ENCODE measurements at regions not wholly inside any gene's neighbourhood (a gene's known extent, or its start where the extent isn't known, plus 50 kb on each side); places are given as distances from the start of the nearest gene placed in this dataset.

DNA sequence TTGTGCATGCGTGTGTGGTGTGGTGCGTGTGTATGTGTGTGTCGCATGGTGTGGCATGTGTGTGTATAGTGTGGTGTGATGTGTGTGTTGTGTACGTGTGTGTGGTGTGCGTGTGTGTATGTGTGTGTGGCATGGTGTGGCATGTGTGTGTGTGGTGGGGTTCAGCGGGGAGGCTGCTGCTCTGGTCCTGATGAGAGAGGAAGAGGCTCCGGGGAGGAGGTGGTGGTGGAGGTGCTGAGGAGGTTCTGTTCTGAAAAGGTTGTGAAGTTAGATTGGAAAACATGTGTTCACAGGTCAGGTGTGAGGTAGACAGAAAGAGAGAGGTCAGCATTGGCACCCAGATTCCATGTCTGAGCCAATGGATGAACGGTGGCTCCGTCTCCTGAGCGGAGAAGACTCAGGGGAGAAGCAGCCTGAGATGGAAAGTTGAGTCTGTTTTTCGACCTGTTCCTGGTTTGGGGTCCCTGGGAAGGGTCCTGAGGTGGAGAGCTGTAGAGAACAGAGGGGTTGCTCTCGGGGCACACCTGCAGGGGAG, 67.2 kb upstream of the HDAC4 start:
- Histone ChIP-seq H3K36me3 (ENCODE audit: control insufficient read depth, insufficient read depth, low read length) (no peaks in the 10 kb centered on the region), H3K27me3 (replicated peaks; ENCODE audit: control insufficient read depth, insufficient read depth, low read length) (no peaks in the 10 kb centered on the region; the same call in 1 of the 2 replicates), H3K4me3 (replicated peaks; ENCODE audit: low read depth, low read length) (no peak overlapping the region)
- TF ChIP-seq, protein P1, sequence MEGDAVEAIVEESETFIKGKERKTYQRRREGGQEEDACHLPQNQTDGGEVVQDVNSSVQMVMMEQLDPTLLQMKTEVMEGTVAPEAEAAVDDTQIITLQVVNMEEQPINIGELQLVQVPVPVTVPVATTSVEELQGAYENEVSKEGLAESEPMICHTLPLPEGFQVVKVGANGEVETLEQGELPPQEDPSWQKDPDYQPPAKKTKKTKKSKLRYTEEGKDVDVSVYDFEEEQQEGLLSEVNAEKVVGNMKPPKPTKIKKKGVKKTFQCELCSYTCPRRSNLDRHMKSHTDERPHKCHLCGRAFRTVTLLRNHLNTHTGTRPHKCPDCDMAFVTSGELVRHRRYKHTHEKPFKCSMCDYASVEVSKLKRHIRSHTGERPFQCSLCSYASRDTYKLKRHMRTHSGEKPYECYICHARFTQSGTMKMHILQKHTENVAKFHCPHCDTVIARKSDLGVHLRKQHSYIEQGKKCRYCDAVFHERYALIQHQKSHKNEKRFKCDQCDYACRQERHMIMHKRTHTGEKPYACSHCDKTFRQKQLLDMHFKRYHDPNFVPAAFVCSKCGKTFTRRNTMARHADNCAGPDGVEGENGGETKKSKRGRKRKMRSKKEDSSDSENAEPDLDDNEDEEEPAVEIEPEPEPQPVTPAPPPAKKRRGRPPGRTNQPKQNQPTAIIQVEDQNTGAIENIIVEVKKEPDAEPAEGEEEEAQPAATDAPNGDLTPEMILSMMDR (IDR thresholded peaks at IDR 0.05; ENCODE audit: insufficient read depth, low read length, poor library complexity, severe bottlenecking): no peak
- DNase-seq (ENCODE audit: extremely low read depth, insufficient read length): no peak

DNA sequence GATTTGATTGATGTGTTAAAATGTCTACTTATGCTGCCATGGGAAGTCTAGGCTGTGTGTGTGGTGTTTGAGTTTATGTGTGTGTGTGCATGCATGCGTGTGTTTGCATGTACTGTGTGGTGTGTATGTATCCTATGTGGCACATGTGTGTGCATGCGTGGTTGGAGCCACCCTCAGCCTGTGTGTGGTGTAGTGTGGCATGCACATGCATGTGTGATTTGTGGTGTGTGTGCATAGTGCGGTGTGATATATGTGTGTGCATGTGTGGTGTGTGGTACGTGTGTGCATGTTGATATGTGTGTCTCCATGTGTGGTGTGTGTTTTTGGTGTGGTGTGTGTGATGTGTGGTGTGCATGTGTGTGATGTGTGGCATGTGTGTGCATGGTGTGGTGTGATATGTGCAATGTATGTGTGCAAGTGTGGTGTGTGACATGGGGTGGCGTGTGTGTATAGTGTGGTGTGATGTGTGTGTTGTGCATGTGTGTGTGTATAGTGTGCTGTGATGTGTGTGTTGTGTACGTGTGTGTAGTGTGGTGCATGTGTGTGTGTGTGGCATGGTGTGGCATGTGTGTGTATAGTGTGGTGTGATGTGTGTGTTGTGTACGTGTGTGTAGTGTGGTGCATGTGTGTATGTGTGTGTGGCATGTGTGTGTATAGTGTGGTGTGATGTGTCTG, 66.6 kb upstream of the HDAC4 start:
- DNase-seq (ENCODE audit: extremely low read depth, insufficient read length): no peak
- TF ChIP-seq, protein P1 (IDR thresholded peaks at IDR 0.05; ENCODE audit: insufficient read depth, low read length, poor library complexity, severe bottlenecking): no peak

DNA sequence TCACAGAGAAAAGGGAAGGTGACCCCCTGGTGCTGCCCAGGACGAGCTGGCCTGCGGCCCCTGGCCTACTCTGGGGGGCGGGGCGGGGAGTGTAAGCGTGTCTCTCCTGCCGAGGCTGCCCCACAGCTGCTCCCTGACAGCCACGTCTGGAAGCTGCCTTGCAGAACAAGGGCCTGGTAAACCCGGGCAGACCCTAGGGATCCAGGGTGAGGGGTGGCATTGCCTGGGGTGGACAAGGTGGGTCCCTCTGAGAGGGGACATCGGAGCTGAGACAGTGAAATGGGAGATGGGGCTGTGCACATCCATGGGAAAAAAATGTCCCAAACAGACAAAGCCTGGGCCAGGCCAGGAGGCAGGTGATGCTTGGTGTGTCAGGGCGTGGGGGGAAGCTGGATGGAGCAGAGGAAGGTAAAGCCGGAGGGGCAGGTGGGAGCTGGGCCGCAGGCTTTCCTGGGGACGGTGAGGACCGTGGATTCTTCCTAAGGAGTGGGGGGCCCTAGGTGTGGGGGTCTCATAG, 66.0 kb upstream of the HDAC4 start:
- Histone ChIP-seq H3K27me3 (replicated peaks; ENCODE audit: control insufficient read depth, insufficient read depth, low read length) (no peaks in the 10 kb centered on the region), H3K4me3 (replicated peaks; ENCODE audit: low read depth, low read length) (no peak overlapping the region), H3K36me3 (ENCODE audit: control insufficient read depth, insufficient read depth, low read length) (no peaks in the 10 kb centered on the region)
- TF ChIP-seq, protein P1 (IDR thresholded peaks at IDR 0.05; ENCODE audit: insufficient read depth, low read length, poor library complexity, severe bottlenecking): no peak
- no peak for DNase-seq (ENCODE audit: extremely low read depth, insufficient read length)

More for the DNA sequence above, 66.6 kb upstream of the HDAC4 start:
- Histone ChIP-seq H3K36me3 (ENCODE audit: control insufficient read depth, insufficient read depth, low read length) (no peaks in the 10 kb centered on the region), H3K27me3 (replicated peaks; ENCODE audit: control insufficient read depth, insufficient read depth, low read length) (no peaks in the 10 kb centered on the region), H3K4me3 (replicated peaks; ENCODE audit: low read depth, low read length) (no peak overlapping the region)

DNA sequence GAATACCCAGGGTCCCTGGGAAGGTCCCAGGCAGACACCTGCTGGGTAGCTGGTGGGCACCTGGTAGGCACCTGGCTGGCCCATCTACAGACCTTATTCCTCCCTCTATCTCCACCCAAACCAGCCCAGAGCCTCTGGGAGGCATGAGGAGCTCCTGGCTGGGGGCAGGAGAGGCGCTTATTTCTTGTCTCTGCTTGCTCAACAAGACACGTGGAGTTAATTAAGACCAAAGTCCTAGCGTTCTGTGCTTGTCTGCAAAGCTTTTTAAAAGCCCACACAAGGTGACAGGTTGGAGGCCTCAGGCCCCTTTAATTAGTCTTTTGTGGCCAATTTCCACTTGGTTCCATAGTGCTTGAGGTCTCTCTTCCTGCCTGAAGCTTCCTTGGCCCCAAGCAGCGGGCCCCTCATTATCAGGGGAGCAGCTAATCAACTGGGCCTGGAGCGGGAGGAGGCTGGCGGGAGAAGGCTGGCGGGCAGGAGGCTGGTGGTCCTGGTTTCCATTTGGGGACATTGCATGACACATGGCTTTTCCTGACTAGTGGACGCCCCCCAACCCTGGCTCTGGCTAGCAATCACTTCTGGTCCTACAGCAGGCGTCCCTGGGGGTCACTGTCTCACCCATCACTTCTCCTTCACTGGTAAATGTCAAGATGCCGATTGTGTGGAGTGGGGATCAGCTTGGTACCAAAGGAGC, 65.4 kb upstream of the HDAC4 start:
- H3K4me3 ChIP-seq (replicated peaks; ENCODE audit: low read depth, low read length): no peak overlapping the region
- no peaks in the 10 kb centered on the region for H3K36me3 ChIP-seq (ENCODE audit: control insufficient read depth, insufficient read depth, low read length)
- TF ChIP-seq, protein P1 (IDR thresholded peaks at IDR 0.05; ENCODE audit: insufficient read depth, low read length, poor library complexity, severe bottlenecking): no peak
- no peak for DNase-seq (ENCODE audit: extremely low read depth, insufficient read length)
- H3K27me3 ChIP-seq (replicated peaks; ENCODE audit: control insufficient read depth, insufficient read depth, low read length): no peaks in the 10 kb centered on the region

DNA sequence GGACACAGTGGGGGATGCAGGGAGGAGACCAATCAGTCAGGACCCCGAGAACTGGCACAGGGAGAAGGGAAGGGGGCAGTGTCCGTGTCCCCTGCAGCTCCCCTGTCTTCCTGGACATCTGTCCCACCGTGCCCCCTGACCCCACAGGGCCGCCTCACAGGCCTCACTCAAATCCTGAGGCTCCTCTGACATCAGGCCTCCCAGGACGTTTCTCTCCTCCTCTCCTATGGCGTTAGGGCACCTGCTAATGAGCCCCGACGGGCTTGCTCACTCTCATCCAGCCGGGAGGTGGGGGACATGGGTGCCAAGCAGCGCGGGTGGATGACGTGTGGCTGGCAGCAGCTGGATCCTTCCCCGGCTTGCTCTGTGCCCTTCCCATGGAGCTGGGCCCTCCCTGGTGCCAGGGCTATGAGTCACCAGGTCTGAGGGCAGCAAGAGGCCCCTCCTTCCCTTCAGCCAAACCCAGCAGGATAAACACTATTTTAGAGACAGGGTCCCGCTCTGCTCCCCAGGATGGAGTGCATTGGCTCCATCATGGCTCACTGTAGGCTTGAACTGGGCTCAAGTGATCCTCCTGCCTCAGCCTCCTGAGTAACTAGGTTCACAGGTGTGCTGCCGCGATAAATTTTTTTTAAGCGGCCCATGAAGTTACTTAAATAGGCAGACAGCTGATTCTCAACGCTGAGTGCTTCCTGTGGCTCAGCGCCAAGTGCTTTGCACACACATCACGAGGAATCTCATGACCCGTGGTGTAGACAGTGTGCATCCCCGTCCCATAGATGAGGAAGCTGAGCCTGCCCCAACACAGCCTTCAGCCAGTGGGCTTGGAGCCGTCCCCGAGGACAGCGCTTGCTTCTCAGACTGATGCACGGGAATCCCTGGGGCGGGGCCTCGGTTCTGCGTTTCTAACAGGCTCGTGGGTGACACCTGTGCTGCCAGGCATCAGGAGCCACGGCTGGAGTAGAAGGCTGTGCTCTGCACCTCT, 64.5 kb upstream of the HDAC4 start:
- Histone ChIP-seq H3K27me3 (replicated peaks; ENCODE audit: control insufficient read depth, insufficient read depth, low read length) (no peaks in the 10 kb centered on the region), H3K36me3 (ENCODE audit: control insufficient read depth, insufficient read depth, low read length) (no peaks in the 10 kb centered on the region)
- DNase-seq (ENCODE audit: extremely low read depth, insufficient read length): no peak

More for the DNA sequence above, 64.5 kb upstream of the HDAC4 start:
- H3K4me3 ChIP-seq (replicated peaks; ENCODE audit: low read depth, low read length): no peak overlapping the region
- TF ChIP-seq, protein P1 (IDR thresholded peaks at IDR 0.05; ENCODE audit: insufficient read depth, low read length, poor library complexity, severe bottlenecking): no peak

Data from GM06990 (cell line).